Endothelial cell of umbilical vein (primary cell): ENCODE measurements at regions not wholly inside any gene's neighbourhood (a gene's known extent, or its start where the extent isn't known, plus 50 kb on each side); places are given as distances from the start of the nearest gene placed in this dataset.

Experiments used
- BruUV-seq: library from RNA; stranded (reverse); fragments of 400-500 nt; replicated peaks from 2 replicates; lab custom pipeline; 2021; lab: Mats Ljungman, UMichigan
- CTCF ChIA-PET: fragments of 300-600, 350-600 bp; sonication (Branson Sonifier 250); formaldehyde crosslinking; loops from one replicate; lab custom pipeline; 2021; ENCODE audit warnings: antibody characterized with exemption, inconsistent platforms; lab: Charles Lee
- POLR2A ChIA-PET: fragments of 300-600, 350-600 bp; sonication (Branson Sonifier 250); formaldehyde crosslinking; loops from one replicate; lab custom pipeline; 2021; ENCODE audit warnings: antibody characterized with exemption, inconsistent platforms; lab: Charles Lee
- DNase-seq: peaks from one replicate; pipeline ENCODE4 v3.0.0-alpha.2; 2011; ENCODE audit warnings: low read depth, low spot score
- FAIRE-seq: peaks from 2 replicates; lab custom pipeline; 2011; peaks lifted over from hg19 to GRCh38; lab: Jason Lieb, UNC
- H2AFZ ChIP-seq: 2 replicates; pipeline ENCODE4 v1.6.0; 2012; ENCODE audit warnings: low read depth, low read length, control low read depth, inconsistent platforms
- H3K27ac ChIP-seq: 2 replicates; pipeline ENCODE4 v1.5.1; 2011; ENCODE audit warnings: low read depth, mild to moderate bottlenecking, control low read depth, low read length, moderate library complexity; ENCODE audit not compliant: insufficient read depth
- H3K27me3 ChIP-seq, 2 experiments: 2 replicates each; pipeline versions ENCODE4 v1.6.0 to v1.6.1; 2011; ENCODE audit warnings: low read length in 2 of 2, mixed read lengths in 1 of 2; ENCODE audit not compliant: control insufficient read depth in 2 of 2, insufficient read depth in 2 of 2
- H3K36me3 ChIP-seq, 2 experiments: 2 replicates in 1 of 2; 3 replicates in 1 of 2; pipeline ENCODE4 v1.5.1; 2011; ENCODE audit warnings: low read length in 2 of 2, mild to moderate bottlenecking in 1 of 2, moderate library complexity in 1 of 2; ENCODE audit not compliant: control insufficient read depth in 2 of 2, insufficient read depth in 2 of 2; ENCODE audit errors: extremely low read depth in 1 of 2
- H3K4me1 ChIP-seq: 3 replicates; pipeline ENCODE4 v1.5.1; 2011; ENCODE audit warnings: mild to moderate bottlenecking, low read length; ENCODE audit not compliant: control insufficient read depth, insufficient read depth; ENCODE audit errors: extremely low read depth
- H3K4me2 ChIP-seq: 2 replicates; pipeline ENCODE4 v1.6.1; 2011; ENCODE audit warnings: low read length, control low read depth, mixed read lengths; ENCODE audit not compliant: insufficient read depth
- H3K4me3 ChIP-seq, 3 experiments: fragments of 200-600 bp in 1 of 3; sonication (generic), shearing (Covaris generic) in 1 of 3; replicated peaks in 1 of 3; 2 replicates each; pipeline ENCODE4 v1.5.1; 2011 to 2016; ENCODE audit warnings: control low read depth in 3 of 3, low read length in 3 of 3, mild to moderate bottlenecking in 2 of 3, inconsistent platforms in 1 of 3, low read depth in 1 of 3, moderate library complexity in 1 of 3; ENCODE audit not compliant: insufficient read depth in 1 of 3
- H3K79me2 ChIP-seq: 2 replicates; pipeline ENCODE4 v1.6.0; 2012; ENCODE audit warnings: low read length, inconsistent platforms; ENCODE audit not compliant: control insufficient read depth, insufficient read depth
- H3K9ac ChIP-seq: replicated peaks from 2 replicates; pipeline ENCODE3; 2011; ENCODE audit warnings: low read length, control low read depth; ENCODE audit not compliant: insufficient read depth; ENCODE audit errors: extremely low read depth
- H3K9me1 ChIP-seq: replicated peaks from 3 replicates; pipeline ENCODE4 v1.6.0; 2011; ENCODE audit warnings: mild to moderate bottlenecking, low read length; ENCODE audit not compliant: control insufficient read depth, insufficient read depth; ENCODE audit errors: extremely low read depth
- H3K9me3 ChIP-seq: replicated peaks from 2 replicates; pipeline ENCODE4 v1.5.1; 2012; ENCODE audit warnings: low read length, inconsistent platforms; ENCODE audit not compliant: control insufficient read depth, insufficient read depth
- H4K20me1 ChIP-seq: replicated peaks from 2 replicates; pipeline ENCODE3; 2011; ENCODE audit warnings: mild to moderate bottlenecking, low read length; ENCODE audit not compliant: control insufficient read depth, insufficient read depth; ENCODE audit errors: extremely low read depth
- CTCF ChIP-seq, 2 donors: IDR thresholded peaks; 1 replicate in 1 of 2; 2 replicates in 1 of 2; pipeline ENCODE4 v1.5.1; 2011; ENCODE audit warnings: low read length in 2 of 2, mild to moderate bottlenecking in 2 of 2, moderate library complexity in 2 of 2, control low read depth in 1 of 2, inconsistent platforms in 1 of 2, low read depth in 1 of 2; ENCODE audit not compliant: insufficient read depth in 1 of 2; ENCODE audit errors: extremely low read depth in 1 of 2
- EZH2 ChIP-seq: IDR thresholded peaks from 2 replicates; pipeline ENCODE4 v1.6.1; 2012; ENCODE audit warnings: borderline replicate concordance, low read depth, mild to moderate bottlenecking, moderate library complexity, low read length, inconsistent platforms; ENCODE audit not compliant: severe bottlenecking
- FOS ChIP-seq: IDR thresholded peaks from 2 replicates; pipeline ENCODE4 v1.6.1; 2011; ENCODE audit warnings: mild to moderate bottlenecking, low read length, moderate library complexity, borderline replicate concordance; ENCODE audit not compliant: insufficient read depth
- GATA2 ChIP-seq: IDR thresholded peaks from 2 replicates; pipeline ENCODE4 v1.7.0; 2011; ENCODE audit warnings: low read depth, mild to moderate bottlenecking, moderate library complexity, mixed read lengths, low read length; ENCODE audit not compliant: insufficient read length, insufficient read depth
- JUN ChIP-seq: IDR thresholded peaks from 2 replicates; pipeline ENCODE4 v1.6.1; 2011; ENCODE audit warnings: borderline replicate concordance, low read depth; ENCODE audit not compliant: insufficient read length, insufficient read depth
- MAX ChIP-seq: IDR thresholded peaks from 2 replicates; pipeline ENCODE4 v1.6.1; 2011; ENCODE audit not compliant: insufficient read depth, insufficient read length
- MYC ChIP-seq: IDR thresholded peaks from one replicate; pipeline ENCODE4 v1.6.1; 2011; ENCODE audit warnings: mild to moderate bottlenecking, low read depth, low read length
- POLR2A ChIP-seq: IDR thresholded peaks from 2 replicates; pipeline ENCODE4 v1.6.1; 2012; ENCODE audit warnings: low read depth, mild to moderate bottlenecking, control low read depth, low read length
- POLR2AphosphoS5 ChIP-seq: IDR thresholded peaks from 2 replicates; pipeline ENCODE4 v1.6.1; 2012; ENCODE audit warnings: low read depth, mild to moderate bottlenecking, control low read depth, low read length, moderate library complexity; ENCODE audit not compliant: insufficient read depth
- dilution Hi-C: fragments of 300-500 bp; cut with MboI; formaldehyde crosslinking; loops from one replicate; pipeline ENCODE4 v1.15.0; 2019; ENCODE audit warnings: low sequenced_read_pairs; ENCODE audit not compliant: extremely low pct_ligation_motif_present
- intact Hi-C: fragments of 100-400 bp; cut with micrococcal nuclease; formaldehyde crosslinking; loops from one replicate; pipeline ENCODE4 v1.10.0; 2022

GRCh38 chr5:18712936-18713485 is 1078.8 kb downstream of the TAF11L14 start:
- BruUV-seq = no TSS peak
- Histone ChIP-seq H2AFZ (no peak overlapping the region), H4K20me1 (no peaks in the 10 kb centered on the region), H3K79me2 (no peaks in the 10 kb centered on the region), H3K4me3 (no peak overlapping the region), H3K27ac (no peak overlapping the region), H3K27me3 (no peaks in the 10 kb centered on the region), H3K4me2 (no peak overlapping the region), H3K4me1 (no peaks in the 10 kb centered on the region), H3K9ac (no peak overlapping the region), H3K9me3 (peaks cover 2% of the 10 kb centered on the region), H3K9me1 (no peaks in the 10 kb centered on the region), H3K36me3 (no peaks in the 10 kb centered on the region)
- ChIA-PET POLR2A (no interaction called here), CTCF (no interaction called here)
- FAIRE-seq (no peak), DNase-seq (no peak)
- intact Hi-C loops (no loop called here), dilution Hi-C loops (no loop called here)
- no peak for TF ChIP-seq CTCF (IDR thresholded peaks at IDR 0.05; ENCODE audit: extremely low read depth in 1 of 2, insufficient read depth in 1 of 2, low read depth in 1 of 2, low read length in 2 of 2)
- no peak for TF ChIP-seq FOS
- no peak for TF ChIP-seq MAX
- no peak for TF ChIP-seq MYC
- no peak for TF ChIP-seq JUN
- no peak for TF ChIP-seq POLR2AphosphoS5
- TF ChIP-seq GATA2 = no peak
- TF ChIP-seq EZH2 = no peak
- no peak for TF ChIP-seq POLR2A
